ENCODE measurements at regions not wholly inside any gene's neighbourhood (a gene's known extent, or its start where the extent isn't known, plus 50 kb on each side); places are given as distances from the start of the nearest gene placed in this dataset.

DNA sequence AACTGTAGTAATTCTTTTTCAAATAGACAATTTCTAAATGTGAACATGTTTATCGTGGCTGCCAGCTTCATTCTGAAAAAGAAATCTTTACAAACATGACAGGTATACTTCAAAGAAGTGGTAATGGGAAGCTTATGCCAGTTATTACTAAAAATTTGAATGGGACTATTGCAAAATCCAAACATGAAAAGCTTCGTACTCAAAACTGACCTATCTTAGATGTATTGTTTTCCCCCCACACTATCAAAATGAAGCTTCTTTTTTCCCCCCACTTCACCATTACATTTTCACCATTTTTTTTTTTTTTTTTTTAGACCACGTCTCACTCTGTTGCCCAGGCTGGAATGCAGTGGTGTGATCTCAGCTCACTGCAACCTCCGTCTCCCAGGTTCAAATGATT lies 50.4 kb upstream of the SERTAD2 start:
- peaks cover 14 to 17% of the 10 kb centered on the region in 2 donors for H3K4me1 Mint-ChIP-seq (ENCODE audit: low read depth in 2 of 2)
- H3K4me3 Mint-ChIP-seq, result no peak overlapping the region
- DNase-seq (ENCODE audit: low spot score) (no peak), ATAC-seq (no peak)
- no peaks in the 10 kb centered on the region for H3K9me3 Mint-ChIP-seq
- H3K27me3 Mint-ChIP-seq, result no peaks in the 10 kb centered on the region
- peaks cover 5% of the 10 kb centered on the region for H3K36me3 Mint-ChIP-seq
- no peak overlapping the region for H3K27ac Mint-ChIP-seq

DNA sequence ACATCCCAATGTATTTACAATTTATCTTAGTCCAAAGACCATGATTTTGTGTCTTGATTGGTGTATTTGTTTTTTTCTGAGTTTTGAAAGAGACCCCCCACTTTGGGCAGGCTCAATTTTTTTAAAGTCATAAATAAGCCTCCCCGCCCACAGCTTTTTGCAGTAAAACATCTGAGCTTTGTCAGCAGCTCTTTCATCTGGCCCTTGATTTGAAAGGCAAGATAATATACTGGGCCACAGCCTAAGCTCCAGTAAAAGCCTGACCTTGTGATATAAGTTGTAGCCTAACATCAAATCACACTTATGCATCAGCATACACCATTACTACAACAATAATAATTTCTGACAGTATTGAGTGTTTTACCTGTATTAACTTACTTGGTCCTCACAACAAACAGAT lies 51.3 kb upstream of the SERTAD2 start:
- ATAC-seq (no peak), DNase-seq (ENCODE audit: low spot score) (no peak)
- Mint-ChIP-seq H3K27me3 (no peaks in the 10 kb centered on the region), H3K27ac (no peak overlapping the region), H3K9me3 (no peaks in the 10 kb centered on the region), H3K36me3 (peaks cover 5% of the 10 kb centered on the region), H3K4me1 (ENCODE audit: low read depth in 2 of 2) (peaks cover 9 to 12% of the 10 kb centered on the region in 2 donors), H3K4me3 (no peak overlapping the region)

DNA sequence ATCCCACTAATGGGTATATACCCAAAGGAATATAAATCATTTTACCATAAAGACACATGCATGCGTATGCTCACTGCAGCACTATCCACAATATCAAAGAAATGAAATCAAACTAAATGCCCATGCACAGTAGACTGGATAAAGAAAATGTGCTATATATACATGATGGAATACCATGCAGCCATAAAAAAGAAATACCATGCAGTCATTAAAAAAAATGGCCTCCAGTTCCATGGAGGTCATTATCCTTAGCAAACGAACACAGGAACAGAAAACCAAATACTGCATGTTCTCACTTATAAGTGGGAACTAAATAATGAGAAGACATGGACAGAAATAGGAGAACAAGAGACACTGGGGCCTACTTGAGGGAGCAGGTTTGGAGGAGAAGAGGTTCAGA lies 53.6 kb upstream of the SERTAD2 start:
- H3K9me3 Mint-ChIP-seq, result no peaks in the 10 kb centered on the region
- H3K4me3 Mint-ChIP-seq, result no peak overlapping the region
- H3K4me1 Mint-ChIP-seq (ENCODE audit: low read depth in 2 of 2), result peaks cover 5 to 6% of the 10 kb centered on the region in 2 donors
- no peak for ATAC-seq
- no peak overlapping the region for H3K27ac Mint-ChIP-seq
- H3K36me3 Mint-ChIP-seq, result peaks cover 5% of the 10 kb centered on the region
- DNase-seq (ENCODE audit: low spot score), result no peak
- no peaks in the 10 kb centered on the region for H3K27me3 Mint-ChIP-seq

DNA sequence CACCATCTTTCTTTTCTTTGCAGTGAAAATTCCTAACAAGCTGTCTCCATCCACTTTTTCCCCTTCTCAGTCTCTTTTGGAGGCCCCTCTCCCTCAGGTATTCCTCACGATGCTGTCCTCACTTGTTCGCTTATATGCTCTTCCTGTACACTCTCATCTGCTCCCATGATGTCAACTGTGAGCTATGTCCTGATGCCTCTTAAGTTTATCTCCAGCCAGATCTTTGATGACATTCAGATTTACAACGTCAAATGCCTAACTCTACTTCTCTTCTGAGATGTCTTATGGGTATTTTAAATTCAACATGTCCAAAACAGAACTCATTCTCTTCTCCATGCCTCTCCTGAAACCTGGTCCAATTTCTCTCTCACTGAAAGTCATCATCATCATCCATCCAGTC lies 55.1 kb upstream of the SERTAD2 start:
- DNase-seq (ENCODE audit: low spot score) (no peak), ATAC-seq (no peak)
- H3K4me3 Mint-ChIP-seq, result no peak overlapping the region
- H3K27me3 Mint-ChIP-seq, result no peaks in the 10 kb centered on the region
- H3K4me1 Mint-ChIP-seq (ENCODE audit: low read depth in 2 of 2), result peaks cover 5 to 6% of the 10 kb centered on the region in 2 donors
- H3K36me3 Mint-ChIP-seq, result peaks cover 5% of the 10 kb centered on the region
- no peaks in the 10 kb centered on the region for H3K9me3 Mint-ChIP-seq
- H3K27ac Mint-ChIP-seq, result no peak overlapping the region

DNA sequence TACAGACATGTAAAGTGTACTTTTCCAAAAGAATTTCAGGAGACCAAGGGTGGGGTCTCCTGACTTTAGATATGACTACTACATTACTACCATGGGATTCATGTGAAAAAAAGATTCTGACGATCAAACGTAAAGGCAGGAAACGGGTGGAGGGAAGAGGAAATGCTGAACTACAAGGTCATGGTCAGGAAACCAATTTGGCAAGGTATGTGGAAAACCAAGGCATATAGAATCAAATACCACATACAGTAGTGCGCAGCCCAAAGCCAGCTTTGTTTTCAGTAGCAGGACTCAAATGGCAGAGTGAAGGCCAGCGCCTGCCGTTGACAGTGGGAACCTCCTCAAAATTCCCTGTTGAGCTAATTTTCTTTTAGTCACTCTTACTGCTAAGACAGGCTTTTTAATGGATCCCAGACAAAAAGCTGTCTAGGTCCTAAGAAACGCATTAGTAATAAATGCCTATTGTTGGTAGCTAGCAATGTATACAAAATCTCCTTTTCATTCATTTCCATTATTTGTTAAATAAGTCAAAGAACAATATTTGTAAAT lies 57.6 kb upstream of the SERTAD2 start:
- H3K4me1 Mint-ChIP-seq (ENCODE audit: low read depth in 2 of 2), result peaks cover 5 to 6% of the 10 kb centered on the region in 2 donors
- no peak overlapping the region for H3K27ac Mint-ChIP-seq
- ATAC-seq (no peak), DNase-seq (ENCODE audit: low spot score) (no peak)
- no peak overlapping the region for H3K4me3 Mint-ChIP-seq
- no peaks in the 10 kb centered on the region for H3K9me3 Mint-ChIP-seq
- H3K27me3 Mint-ChIP-seq, result no peaks in the 10 kb centered on the region
- peaks cover 5% of the 10 kb centered on the region for H3K36me3 Mint-ChIP-seq

DNA sequence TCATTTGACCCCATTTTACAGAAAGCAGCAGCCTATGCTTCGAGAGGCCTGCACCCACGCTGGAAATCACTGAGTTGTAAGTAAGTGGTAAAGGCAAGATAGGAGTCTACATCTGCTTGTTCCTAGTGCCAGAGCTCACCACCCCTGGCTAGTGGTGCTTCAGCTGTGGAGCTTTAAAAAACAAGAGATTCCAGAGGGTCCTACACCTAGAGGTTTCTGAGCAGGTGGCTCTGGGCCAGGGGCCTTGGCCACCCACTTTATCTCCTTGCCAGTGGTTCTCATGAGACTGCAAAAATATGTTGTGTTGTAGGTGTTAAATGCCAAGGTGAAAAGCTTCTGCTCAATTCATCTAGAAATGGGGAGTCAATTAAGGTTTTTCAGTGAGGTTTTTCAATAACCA lies 60.0 kb upstream of the SERTAD2 start:
- DNase-seq (ENCODE audit: low spot score), result no peak
- Mint-ChIP-seq H3K27ac (no peak overlapping the region), H3K36me3 (no peaks in the 10 kb centered on the region), H3K9me3 (no peaks in the 10 kb centered on the region), H3K4me1 (ENCODE audit: low read depth in 2 of 2) (peaks cover 5 to 6% of the 10 kb centered on the region in 2 donors), H3K4me3 (no peak overlapping the region), H3K27me3 (no peaks in the 10 kb centered on the region)
- no peak for ATAC-seq

DNA sequence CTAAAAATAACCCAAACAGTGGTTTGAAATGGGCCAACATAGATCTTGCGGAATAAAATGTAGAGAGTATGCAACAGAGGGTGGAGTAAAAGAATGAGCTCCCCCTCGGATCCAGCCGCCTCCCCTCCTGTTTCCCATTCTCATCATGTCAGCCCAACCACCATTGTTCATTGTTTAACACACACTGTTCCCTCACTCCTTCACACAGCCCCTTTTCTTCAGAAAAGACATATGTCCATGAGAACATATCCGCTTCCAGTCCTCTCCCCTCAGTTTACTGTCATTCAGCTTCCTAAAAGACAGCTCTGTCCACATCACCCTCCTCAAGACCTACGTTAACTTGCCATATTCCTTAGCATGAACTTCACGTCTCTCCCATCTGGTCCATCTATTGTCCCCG lies 62.9 kb upstream of the SERTAD2 start:
- no peaks in the 10 kb centered on the region for H3K36me3 Mint-ChIP-seq
- H3K27me3 Mint-ChIP-seq, result no peaks in the 10 kb centered on the region
- H3K4me3 Mint-ChIP-seq, result no peak overlapping the region
- H3K27ac Mint-ChIP-seq, result no peak overlapping the region
- DNase-seq (ENCODE audit: low spot score) (no peak), ATAC-seq (no peak)
- no peaks in the 10 kb centered on the region for H3K4me1 Mint-ChIP-seq (ENCODE audit: low read depth in 2 of 2)
- H3K9me3 Mint-ChIP-seq, result no peaks in the 10 kb centered on the region

DNA sequence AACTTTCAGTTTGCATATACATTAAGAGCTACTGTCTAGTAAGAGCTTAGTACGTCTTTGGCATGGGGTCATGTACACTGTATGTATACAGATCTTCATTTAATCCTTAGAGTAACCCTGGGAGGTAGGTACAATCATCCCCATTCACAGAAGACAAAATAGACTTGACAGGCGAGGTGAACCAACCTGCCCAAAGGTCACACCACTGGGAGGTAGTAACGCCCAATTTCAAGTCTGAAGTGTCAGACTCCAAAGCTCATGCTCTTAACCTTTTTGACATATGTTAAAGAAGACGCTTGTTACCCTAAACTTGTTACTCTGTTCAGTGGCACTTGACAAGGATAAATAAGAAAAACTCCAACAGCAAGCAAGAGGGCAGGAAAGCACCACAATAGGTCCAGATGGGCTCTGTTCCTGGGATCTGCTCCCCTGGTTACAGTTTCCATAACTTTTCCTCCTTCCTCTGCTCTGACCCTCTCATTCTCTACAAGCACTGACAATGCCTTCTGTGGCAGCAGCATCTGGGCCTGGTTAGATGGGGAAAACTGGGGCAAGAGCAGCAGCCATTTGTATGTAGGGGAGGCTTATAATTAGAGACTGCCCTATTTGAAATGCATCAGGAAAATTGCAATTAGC lies 64.7 kb upstream of the SERTAD2 start:
- no peak for DNase-seq (ENCODE audit: low spot score)
- no peak overlapping the region for H3K27ac Mint-ChIP-seq
- ATAC-seq, result no peak
- no peaks in the 10 kb centered on the region for H3K9me3 Mint-ChIP-seq
- no peaks in the 10 kb centered on the region for H3K36me3 Mint-ChIP-seq
- H3K27me3 Mint-ChIP-seq, result no peaks in the 10 kb centered on the region
- H3K4me3 Mint-ChIP-seq, result no peak overlapping the region
- H3K4me1 Mint-ChIP-seq (ENCODE audit: low read depth in 2 of 2), result no peaks in the 10 kb centered on the region

DNA sequence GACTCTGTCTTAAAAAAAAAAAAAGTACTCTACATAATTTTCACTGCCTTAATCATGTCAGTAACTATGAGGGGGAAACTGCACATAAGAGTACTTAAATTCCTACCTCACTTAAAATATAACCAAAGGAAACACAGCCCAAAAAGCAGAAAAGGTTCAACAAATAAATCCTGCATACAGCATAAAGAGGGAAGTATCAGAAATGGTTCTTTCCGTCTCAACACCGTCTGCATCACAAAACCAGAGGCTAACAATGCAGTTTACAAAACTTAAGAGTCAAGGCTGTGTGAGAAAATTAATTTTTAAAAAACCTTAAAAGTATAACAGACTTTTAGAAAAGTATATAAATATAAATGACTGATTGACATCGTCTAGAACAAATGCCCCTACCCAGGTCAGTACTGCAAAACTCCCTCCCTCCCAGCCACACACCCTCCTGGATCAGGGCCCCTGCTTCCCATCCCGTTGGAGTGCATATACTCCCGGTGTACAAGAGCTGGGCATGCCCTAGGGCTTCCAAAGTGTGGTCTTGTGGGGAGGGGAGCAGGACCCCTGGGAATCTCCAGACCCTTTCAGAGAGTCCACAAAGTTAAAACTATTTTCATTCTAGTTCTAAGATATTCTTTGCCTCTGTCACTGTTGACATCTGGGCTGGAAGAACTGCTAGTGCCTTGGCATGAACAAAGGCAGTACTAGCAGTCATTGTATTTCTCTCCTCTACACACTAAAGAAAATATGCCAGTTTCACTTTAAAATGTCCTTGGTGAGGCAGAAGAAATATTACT lies 67.0 kb upstream of the SERTAD2 start:
- no peaks in the 10 kb centered on the region for H3K9me3 Mint-ChIP-seq
- H3K4me3 Mint-ChIP-seq, result no peak overlapping the region

DNA sequence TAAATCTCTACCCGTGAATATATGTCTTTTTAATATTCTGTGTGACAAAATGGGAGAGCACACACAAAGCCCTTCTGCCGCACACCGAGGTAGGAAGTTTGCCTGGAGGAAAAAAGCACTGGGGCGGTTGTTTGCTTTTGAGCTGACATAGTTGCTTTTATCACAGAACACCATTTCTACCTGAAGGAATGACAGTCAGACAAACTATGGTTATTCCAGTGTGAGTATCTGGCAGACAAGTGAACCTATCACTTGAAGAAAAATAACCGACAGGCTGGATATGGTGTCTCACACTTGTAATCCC lies 67.6 kb upstream of the SERTAD2 start:
- Mint-ChIP-seq H3K4me1 (ENCODE audit: low read depth in 2 of 2) (peaks cover 1 to 2% of the 10 kb centered on the region in 2 donors), H3K27me3 (no peaks in the 10 kb centered on the region), H3K36me3 (no peaks in the 10 kb centered on the region), H3K9me3 (no peaks in the 10 kb centered on the region), H3K27ac (no peak overlapping the region), H3K4me3 (no peak overlapping the region)
- DNase-seq (ENCODE audit: low spot score) (no peak), ATAC-seq (no peak)

More for the DNA sequence above, 67.0 kb upstream of the SERTAD2 start:
- Mint-ChIP-seq H3K4me1 (ENCODE audit: low read depth in 2 of 2) (no peaks in the 10 kb centered on the region), H3K27me3 (no peaks in the 10 kb centered on the region), H3K36me3 (no peaks in the 10 kb centered on the region), H3K27ac (no peak overlapping the region)
- DNase-seq (ENCODE audit: low spot score) (no peak), ATAC-seq (peak in 1 of 2 donors; percentile 24)

DNA sequence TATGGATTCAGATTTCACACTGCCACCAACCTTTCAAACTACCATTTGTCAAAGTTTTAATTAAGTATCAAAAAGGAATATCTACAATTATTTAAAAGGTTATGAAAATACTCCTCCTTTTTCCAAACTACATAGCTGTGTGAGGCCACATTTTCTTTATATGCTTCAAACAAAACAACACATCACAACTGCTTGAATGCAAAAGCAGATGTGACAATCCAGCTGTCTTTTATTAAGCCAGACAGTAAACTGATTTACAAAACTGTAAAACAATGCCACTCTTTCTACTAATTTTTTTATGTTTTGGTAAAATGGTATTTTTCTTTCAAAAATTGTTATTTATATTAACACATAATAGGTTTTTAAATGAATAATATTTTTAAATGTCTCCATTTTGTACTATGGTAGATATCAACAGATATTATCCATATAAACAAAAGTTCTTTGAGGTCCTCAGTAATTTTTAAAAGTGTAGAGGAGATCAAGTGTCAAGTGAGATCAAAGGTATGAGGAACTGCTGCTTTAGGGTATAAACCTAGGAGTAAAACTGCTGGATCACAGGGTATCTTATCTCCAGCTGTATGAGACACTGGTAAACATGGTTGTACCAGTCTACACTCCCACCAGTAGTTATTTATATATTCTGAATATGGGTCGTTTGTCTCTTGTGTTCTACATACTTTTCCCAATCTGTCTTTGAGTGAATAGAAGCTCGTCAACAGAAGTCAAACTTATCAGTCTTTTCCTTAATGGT lies 68.8 kb upstream of the SERTAD2 start:
- H3K27ac Mint-ChIP-seq, result no peak overlapping the region
- DNase-seq (ENCODE audit: low spot score), result no peak

DNA sequence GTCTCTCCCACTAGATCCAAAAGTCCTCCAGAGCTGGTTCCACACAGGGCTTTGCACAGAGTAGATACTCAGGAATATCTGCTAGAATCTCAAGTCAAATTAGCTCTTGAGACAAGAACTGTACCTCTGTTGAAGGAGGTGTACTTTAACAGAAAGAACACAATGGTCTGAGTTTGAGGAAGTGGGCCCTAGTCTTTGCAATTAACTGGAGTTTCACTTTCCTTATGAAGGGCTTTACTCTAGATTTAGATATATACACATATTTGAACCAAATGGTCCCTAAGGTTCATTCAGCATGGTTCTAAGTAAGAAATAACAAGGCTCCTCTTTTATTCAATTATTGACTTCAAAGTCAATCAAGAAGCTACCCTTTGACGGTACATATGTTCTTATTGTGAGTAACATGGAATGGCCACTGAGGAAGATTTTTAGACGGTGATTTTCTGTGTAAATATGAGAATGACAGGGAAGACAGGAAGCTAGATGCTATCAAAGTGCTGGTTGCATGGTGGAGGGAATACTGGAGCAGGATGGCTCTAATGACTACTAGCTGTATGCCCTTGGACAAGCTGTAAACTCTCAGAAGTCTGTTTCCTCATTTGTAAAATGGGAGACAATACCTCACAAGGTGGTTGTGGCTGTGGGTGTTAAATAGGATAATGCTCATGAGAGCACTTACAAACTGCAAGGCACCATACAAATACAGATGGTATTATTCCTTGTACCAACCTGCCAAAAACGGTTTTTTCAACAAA lies 73.5 kb upstream of the SERTAD2 start:
- Mint-ChIP-seq H3K27me3 (no peaks in the 10 kb centered on the region), H3K9me3 (peaks cover 4% of the 10 kb centered on the region), H3K36me3 (no peaks in the 10 kb centered on the region), H3K4me3 (peak overlapping the region; percentile 85), H3K27ac (peak overlapping the region; percentile 88 to 92), H3K4me1 (ENCODE audit: low read depth in 2 of 2) (peaks cover 30 to 42% of the 10 kb centered on the region in 2 donors)
- ATAC-seq (peak; percentile 86 to 90), DNase-seq (ENCODE audit: low spot score) (no peak)

More for the DNA sequence above, 68.8 kb upstream of the SERTAD2 start:
- H3K27me3 Mint-ChIP-seq, result no peaks in the 10 kb centered on the region
- H3K36me3 Mint-ChIP-seq, result no peaks in the 10 kb centered on the region
- no peak for ATAC-seq
- H3K4me1 Mint-ChIP-seq (ENCODE audit: low read depth in 2 of 2), result peaks cover 11 to 14% of the 10 kb centered on the region in 2 donors
- H3K4me3 Mint-ChIP-seq, result no peak overlapping the region
- H3K9me3 Mint-ChIP-seq, result peaks cover 4% of the 10 kb centered on the region

DNA sequence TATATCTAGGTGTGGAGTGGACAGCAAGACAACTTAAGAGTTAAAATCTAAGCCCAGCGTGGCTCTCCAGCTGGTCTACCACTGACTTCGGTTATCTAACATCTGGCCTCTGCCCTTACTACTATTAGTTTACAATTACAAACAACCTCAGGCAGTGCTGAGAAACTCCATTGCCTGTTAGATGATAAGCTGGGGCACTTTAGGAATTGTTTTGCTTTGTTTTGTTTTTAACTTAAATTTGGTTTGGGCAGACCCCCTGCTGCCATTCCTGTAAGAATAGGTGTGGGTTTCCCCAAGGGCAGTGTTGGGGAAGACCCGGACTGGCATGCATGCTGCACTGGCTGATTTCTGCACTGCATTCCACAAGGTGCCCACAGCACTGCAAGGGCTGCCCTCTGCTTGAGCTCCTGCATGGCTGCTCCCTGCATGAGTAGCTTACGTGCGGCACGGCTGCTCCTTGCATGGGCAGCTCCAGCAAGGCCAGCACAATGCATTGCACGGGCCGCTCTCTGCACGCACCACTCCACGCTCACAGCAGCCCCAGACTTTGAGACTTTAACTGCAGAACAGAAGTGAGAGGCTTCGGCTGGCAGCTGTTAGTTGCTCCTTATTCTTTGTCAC lies 74.2 kb upstream of the SERTAD2 start:
- Mint-ChIP-seq H3K4me3 (peak overlapping the region; percentile 85), H3K36me3 (no peaks in the 10 kb centered on the region), H3K4me1 (ENCODE audit: low read depth in 2 of 2) (peaks cover 30 to 42% of the 10 kb centered on the region in 2 donors), H3K27ac (peak overlapping the region; percentile 88 to 92), H3K9me3 (peaks cover 4% of the 10 kb centered on the region), H3K27me3 (no peaks in the 10 kb centered on the region)
- DNase-seq (ENCODE audit: low spot score) (no peak), ATAC-seq (peak in 1 of 2 donors; percentile 52)

All from natural killer cell treated with Interleukin-12 subunit alpha and Interleukin-12 subunit beta and Interleukin-15 and Interleukin-18, amount 100 ng/mL, for 72 hours (primary cell).